Hematopoietic multipotent progenitor cell (in vitro differentiated cells): ENCODE measurements at regions not wholly inside any gene's neighbourhood (a gene's known extent, or its start where the extent isn't known, plus 50 kb on each side); places are given as distances from the start of the nearest gene placed in this dataset.
"Not testable (repeated sequence)": the region's sequence is repeated elsewhere in the genome, so short reads cannot be mapped to it uniquely, and the experiment has no call there.

Experiments
- DNase-seq, 3 donors: peaks; one replicate each; pipeline ENCODE4 v3.0.0-alpha.2; 2011 to 2015; ENCODE audit warnings: low read depth in 2 of 3, low spot score in 2 of 3

DNA sequence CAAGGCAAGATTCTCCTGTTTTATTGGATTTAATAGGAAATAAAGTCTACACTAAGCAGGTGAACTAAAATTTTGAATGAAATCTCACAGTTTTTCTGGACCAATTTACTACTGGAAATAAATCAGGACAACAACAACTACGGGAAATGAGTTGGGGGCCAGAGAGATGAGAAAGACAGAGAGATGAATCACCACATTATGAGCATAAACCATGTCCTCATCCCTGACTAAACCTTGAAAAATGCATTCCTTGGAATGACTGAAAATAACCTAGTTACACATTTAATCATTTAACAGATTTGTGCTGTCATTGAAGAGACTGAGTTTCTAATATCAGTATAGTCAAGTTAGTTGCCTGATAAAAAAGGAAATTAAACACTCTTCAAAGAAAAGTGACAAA lies 608.4 kb upstream of the KCND2 start:
- DNase-seq = no peak

DNA sequence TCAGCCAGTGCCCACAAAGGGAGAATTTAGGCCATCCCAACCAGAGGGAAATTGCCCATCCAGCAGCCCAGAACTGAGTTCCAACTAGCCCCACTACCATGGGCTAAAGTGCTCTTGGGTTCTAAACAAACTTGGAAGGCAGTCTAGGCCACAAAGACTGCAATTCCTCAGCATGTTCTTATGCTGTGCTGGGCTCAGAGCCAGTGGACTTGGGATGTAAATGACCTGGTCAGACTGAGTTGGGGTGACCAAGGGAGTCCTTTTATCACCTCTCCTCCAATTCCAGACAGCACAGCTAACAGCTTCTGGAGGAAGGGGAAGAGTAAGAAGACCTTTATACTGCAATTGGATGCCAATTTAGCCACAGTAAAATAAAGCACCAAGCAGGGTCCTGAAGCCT lies 607.2 kb upstream of the KCND2 start:
- DNase-seq = no peak

DNA sequence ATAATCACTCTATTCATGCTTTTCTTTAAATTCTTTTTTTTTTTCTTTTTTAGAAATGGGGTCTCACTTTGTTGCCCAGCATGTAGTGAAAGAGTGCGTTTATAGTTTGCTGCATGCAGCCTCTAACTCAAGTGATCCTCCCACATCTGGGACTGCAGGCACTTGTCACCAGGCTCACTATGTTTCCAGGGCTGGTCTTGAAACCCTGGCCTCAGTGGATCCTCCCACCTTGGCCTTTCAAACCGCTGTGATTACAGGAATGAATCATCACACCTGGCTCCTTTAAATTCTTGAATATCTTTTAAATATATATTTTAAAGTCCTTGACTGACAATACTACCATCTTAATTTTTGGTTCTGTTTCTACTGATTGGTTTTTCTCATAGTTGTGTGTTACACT lies 591.6 kb upstream of the KCND2 start:
- DNase-seq = no peak

DNA sequence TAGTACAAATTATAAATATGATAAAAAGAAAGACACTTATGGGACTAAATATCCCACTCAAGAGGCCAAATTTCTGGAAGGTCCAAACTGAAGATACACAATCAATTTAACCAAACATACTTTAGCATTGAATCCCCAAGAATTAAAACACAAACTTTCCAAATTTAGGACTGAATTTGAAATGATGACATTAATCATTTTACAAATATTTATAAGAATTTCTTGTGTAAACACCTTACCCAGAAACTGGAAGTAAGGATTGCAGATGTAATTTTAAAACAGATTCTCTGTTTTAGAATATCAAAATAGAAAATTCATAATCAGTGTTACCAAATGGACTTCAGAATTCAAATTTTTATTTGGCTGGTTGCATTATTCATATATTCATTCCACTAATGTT lies 588.2 kb upstream of the KCND2 start:
- no peak for DNase-seq

DNA sequence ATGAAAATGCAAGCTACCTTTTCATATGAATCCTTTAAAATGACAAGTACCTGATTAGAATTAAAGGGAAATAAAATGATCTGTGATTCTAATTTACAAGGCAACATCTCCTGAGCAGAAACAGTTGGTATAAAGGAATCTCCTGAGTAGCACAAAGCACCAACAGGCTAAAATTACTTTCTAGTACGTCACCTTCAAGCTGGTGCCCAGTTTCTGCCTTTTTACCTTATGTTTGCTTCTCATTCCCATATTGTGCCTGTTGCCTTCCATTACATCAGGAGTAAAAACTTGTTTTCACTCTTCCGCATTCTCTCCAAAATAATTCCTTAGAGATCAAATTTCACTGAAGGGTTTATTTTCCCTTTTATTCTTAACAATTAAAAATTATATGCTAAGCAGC lies 587.1 kb upstream of the KCND2 start:
- no peak for DNase-seq

DNA sequence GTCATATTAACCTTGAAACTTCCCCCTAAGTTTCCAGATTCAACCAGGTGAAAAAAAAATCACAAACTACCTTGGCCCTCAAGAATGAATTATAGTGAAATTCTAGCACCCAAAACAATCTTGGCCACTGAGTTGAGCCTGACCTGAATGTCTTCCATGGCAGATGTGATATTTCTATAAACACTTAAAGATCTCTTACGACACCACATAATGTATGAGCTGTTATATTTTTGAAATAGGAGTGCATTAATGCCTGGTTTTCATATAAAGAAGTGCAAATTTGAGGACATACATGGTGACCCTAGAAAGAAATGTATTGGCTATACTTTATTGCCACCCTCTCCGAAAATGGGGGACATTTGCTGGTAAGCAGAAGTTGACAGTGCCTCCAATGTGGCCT lies 584.1 kb upstream of the KCND2 start:
- no peak for DNase-seq

DNA sequence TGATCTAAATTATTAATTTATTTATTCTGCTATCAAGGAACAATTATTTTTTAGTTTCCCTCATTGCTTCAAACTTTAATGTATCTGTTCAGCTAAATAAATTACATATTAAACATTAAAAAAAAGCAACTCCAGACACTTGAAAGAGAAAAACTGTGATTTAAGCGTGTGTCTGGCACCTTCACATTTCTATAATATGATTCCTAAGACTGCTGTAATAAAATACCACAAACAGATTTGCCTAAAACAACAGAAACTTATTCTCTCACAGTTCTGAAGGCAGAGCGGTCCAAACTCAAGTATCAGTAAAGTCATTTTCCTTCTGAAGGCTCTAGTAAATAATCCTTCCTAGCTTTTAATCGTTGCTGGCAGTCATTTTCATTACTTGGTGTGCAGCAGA lies 580.4 kb upstream of the KCND2 start:
- no peak for DNase-seq

DNA sequence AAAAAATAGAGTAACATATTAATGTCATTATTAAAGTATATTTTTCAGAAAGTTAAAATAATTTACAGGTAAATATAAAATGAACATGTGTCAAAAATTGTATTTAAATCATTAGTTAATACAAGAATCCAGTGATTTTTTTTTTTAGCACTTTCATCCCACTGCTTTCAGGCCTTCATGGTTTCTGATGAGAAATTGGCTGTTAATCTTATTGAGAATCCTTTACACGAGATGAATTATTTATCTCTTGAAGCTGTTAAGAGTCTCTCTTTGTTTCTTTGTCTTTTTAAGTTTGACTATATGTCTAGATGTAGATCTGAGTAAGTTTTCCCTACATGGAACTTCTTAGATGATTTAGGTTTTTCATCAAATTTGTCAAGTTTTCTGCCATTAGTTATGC lies 578.5 kb upstream of the KCND2 start:
- no peak for DNase-seq

DNA sequence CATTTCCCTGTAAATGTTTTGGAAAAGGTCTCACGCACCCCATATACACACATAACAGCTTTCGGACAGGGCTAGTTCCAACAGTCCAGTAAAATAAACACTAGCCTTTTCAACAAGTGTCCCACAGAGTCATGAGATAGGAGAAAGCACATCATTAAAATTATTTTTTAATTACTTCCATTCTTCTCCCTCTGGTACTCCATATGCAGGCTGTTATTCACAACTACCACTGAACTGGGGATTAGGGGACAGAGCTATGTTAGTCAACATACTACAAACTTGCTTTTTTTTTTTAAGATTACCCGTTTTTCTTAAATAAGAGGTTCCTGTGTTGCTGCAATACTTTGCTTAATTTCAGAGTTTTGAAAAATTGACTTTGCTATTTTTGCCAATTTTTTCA lies 576.6 kb upstream of the KCND2 start:
- DNase-seq = no peak

DNA sequence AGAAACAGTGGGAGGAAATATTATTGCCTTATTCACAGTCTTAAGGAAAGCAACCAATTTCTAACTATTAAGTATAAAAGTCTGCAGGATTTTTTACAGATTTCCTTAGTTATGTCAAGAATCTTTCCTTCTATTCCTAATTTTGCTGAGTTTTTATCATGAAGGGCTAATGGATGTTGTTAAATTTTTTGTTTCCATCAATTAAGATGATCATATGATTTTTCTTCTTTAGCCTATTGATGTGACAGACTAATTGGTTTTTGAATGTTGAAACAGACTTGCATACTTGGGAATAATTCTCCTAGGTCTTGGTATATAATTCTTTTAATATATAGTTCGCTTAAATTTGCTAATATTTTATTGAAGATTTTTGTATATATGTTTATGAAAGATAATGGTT lies 569.1 kb upstream of the KCND2 start:
- DNase-seq = no peak

DNA sequence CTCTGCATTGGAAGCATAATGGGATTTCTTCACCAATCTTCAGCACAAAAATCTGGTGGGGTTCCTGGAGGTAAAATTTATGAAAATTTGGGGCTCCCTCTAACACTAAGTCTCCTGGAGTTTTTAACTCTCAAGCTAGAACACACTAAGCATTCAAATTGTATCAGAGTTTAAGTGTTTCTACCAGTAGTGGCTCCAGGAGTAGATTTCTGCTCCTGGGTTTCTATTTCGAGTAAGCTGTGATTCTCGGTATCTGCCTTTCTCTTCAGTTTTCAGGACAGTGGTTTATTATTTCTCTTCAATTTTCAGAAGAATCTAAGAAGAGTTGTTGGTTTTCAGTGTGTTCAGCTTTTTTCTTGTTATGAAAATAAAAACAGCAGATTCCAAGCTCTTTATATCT lies 566.4 kb upstream of the KCND2 start:
- DNase-seq = no peak

DNA sequence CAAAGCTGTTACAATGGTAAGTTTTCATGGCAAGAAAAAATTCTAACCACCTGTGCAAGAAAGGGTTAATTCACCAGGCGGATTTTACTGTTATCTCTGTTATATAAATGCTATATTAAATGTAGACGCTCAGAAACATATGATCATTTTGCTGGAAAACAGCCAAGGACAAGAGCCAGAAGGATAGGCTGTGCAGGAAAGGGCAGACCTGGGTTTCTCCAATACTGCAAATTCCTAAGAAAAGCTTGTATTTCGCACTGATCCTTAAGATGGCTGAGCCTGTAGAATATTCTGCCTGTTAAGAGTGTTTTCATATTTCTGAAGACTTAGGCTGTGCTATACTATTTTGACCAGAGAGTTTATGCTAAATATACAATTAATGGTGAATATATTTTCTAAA lies 564.1 kb upstream of the KCND2 start:
- no peak for DNase-seq

DNA sequence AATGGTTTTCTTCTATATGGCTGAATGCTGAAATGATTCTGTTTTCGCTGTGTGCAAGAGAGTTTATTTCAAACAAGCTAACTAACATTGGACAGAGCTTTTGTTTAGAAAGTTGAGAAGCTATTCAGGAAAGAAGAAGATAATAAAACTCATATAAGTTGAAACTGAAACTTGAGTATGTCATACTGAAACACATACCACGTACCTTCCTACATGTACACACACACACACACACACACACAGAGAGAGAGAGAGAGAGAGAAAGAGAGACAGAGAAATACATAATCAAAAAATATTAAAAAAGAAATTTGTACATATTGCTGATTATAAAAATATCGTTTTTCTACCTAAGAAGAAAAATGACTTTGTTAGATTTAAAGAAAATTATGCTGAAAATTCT lies 561.9 kb upstream of the KCND2 start:
- no peak for DNase-seq

DNA sequence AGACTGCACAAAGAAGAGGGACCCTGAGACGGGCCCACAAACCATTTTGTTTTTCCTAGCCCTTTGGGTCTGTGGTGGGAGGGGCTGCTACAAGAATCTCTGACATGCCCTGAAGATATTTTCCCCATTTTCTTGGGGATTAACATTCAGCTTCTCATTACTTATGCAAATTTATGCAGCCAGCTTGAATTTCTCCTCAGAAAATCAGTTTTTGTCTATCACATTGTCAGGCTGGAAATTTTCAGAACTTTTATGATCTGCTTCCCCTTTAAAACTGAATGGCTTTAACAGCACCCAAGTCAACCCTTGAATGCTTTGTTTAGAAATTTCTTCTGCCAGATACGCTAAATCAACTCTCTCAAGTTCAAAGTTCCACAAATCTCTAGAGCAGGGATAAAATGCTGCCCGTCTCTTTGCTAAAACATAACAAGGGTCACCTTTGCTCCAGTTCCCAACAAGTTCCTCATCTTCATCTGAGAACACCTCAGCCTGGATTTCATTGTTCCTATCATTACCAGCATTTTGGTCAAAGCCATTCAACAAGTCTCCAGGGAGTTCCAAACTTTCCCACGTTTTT lies 560.0 kb upstream of the KCND2 start:
- no peak for DNase-seq

DNA sequence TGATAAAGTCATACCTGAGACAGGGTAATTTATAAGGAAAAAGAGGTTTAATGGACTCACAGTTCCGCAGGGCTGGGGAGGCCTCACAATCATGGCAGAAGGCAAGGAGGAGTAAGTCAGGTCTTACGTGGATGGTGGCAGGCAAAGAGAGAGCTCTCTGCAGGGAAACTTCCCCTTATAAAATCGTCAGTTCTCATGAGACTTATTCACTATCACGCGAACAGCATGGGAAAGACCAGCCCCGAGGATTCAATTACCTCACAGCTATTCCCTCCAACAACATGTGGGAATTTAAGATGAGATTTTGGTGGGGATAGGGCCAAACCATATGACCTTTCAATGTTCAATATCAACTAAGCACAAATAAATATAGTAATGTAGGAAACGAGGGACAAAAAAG lies 559.4 kb upstream of the KCND2 start:
- DNase-seq = no peak

DNA sequence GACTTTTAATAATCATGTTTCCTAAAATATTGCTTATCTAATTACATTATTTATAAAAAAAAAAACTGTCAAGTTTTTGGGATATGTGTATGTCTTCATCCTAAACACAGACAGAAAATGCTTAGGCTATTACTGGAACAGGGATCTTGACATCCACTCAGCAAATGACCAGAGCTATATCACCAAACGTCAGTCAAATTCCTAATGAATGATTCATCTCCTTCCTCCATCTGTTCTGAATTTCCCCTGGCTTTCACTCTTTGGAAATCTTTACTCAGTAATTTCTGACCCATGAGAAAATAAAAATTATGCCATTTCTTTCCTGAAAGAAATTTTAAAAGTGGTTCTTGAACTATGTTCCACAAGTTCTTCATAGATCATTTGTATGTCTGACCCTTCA lies 552.4 kb upstream of the KCND2 start:
- DNase-seq = no peak

DNA sequence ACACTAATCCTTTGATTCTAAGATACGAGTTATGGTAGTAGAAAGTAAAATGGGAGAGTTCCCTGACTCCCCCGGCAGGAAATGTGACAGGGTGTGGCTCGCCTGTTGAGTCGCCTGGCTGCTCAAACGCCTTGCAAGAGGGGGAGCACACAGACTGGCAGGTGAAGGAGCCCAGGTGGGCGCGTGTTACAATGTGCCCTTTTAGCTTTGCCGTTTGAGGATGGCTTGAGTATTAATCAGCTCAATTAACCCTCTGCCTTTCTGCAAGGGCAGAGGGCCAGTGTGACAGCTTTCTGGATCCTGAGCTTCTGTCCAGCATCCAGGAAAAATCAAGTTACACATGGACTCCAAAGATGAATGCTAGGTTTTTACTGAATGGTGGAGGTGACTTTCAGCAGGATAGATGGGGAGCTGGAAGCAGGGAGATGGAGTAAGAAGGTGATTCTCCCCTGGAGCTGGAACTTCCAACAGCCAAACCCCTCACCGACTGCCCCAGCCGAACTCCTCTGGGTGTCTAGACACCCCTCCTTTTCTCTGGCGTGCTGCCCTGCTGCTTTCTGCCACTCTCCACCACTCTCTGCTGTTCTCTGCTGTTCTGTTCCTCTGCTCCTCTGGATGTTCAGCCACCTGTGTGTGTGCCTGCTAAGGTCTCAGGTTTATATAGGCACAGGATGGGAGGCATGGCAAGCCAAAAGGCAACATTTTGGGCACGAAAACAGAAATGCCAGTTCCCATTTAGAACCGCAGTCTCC lies 548.8 kb upstream of the KCND2 start:
- no peak for DNase-seq

DNA sequence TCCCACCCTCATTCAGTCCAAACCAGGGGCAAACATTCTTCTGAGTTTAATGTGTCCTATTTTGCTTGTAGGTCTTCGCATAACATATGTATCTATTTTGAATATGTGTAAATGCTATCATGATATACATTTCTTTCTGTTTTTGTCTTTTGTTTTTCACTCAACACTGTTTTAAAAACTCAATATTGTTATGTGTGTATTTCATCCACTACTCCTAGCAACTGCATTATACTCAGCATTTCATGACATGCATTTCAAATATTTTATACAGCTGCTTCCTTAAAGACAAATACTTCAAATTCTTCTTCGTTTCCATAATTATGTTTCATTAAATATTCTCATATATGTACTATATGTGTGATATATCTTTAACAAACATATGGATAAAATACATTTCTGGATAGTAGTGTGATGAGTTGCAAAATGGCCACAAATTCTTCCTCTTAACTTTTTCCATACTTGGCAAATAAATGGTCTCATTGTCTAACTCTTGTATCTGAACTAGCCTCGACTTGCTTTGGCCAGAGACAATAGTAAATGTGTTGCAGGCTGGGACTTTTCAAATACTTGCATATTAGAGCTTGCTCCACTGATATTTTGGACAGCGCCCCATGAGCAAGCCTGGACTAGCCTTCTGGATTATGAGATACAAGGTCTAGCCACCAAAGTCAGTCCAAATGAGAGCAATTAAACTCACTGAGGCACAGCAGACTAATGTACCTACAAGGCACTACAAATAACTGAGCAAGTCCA lies 539.7 kb upstream of the KCND2 start:
- DNase-seq = no peak

DNA sequence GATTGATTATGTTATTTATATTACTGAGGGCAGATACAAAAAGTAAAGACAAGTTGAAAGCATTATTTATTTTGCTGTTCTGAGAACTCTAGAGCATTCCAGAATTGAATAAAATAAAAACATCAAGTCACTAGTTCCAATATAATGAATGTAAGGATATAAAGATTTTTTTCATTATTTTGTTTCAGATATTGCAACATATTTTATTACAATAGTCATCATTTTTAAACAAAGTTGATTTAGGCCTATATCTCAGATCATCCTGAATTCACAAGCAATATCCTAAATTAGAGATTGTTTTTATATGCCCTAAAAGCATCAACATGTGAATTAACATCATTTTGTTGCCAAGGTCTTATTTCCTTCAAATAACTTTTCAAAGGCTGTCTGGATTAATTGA lies 535.6 kb upstream of the KCND2 start:
- DNase-seq = no peak

DNA sequence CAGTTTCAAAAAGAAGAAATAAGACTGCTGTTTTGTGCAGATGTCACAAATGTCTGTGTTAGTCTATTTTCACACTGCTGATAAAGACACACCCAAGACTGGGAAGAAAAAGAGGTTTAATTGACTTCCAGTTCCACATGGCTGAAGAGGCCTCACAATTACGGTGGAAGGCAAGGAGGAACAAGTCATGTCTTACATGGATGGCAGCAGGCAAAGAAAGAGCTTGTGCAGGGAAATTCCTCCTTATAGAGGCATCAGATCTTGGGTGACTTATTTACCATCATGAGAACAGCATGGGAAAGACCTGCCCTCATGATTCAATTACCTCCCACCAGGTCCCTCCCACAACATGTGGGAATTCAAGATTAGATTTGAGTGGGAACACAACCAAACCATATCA lies 527.7 kb upstream of the KCND2 start:
- not testable (repeated sequence) for DNase-seq

DNA sequence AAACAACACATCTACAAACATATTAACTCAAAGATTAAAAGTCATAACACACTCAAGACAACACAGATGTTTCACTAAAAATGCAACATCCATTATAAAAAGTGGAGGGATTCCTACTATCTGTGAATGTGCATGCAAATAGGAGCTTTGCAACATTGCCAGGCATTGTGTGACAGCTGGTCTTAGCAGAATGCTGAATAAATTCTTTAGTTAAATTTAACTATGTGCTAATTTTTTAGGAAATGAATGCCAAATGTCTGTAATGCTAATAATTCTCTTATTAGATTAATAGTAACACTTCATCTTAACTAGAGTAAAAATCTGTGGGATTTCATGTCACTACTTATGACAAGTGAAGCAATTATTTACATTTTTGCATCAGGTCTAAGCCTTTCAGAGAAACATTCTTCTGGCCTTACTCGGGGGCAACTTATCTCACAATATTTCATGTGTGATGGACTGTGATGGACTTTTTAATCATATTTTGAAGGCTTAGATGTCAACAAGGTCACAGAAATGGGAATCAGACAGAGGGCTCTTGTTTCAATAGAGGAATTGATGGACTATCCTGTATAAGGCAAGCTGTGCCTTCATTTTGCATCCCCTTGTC lies 524.6 kb upstream of the KCND2 start:
- DNase-seq = no peak

DNA sequence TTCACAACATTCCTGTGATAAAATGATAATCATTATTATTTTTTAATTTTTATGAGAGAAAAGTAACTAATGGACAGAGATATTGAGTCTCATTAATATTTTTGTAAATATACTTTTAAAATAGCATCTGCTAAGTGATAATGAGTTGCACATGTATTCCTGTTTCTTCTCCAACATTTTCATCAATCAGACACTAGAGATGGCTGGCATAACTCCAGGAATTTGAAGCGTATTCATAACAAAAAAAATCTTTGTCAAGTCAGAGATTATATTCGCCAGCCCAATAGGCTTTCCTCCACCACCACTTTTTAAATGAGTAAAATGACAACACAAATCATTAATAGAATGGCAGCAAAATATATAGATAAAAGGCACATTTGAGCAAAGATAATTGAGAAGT lies 524.0 kb upstream of the KCND2 start:
- DNase-seq = no peak
